GM12878 (cell line): ENCODE measurements at regions not wholly inside any gene's neighbourhood (a gene's known extent, or its start where the extent isn't known, plus 50 kb on each side); places are given as distances from the start of the nearest gene placed in this dataset.

Experiments used
- BMI1 ChIP-seq: fragments of 450-650 bp; IDR thresholded peaks from 2 replicates; pipeline ENCODE4 v1.6.1; 2016; ENCODE audit warnings: mild to moderate bottlenecking, moderate library complexity, borderline replicate concordance
- E2F8 ChIP-seq: fragments of 450-650 bp; IDR thresholded peaks from 2 replicates; pipeline ENCODE4 v1.6.1; 2018; ENCODE audit warnings: mild to moderate bottlenecking, low read depth, moderate library complexity; ENCODE audit not compliant: partially characterized antibody
- HCFC1 ChIP-seq: fragments of 150-350 bp; IDR thresholded peaks from 2 replicates; pipeline ENCODE4 v1.6.1; 2014; ENCODE audit warnings: low read length
- HSF1 ChIP-seq: fragments of 150-350 bp; IDR thresholded peaks from 2 replicates; pipeline ENCODE4 v1.6.1; 2014; ENCODE audit warnings: mild to moderate bottlenecking, low read depth, low read length
- IKZF2 ChIP-seq, 2 experiments: fragments of 450-650 bp; IDR thresholded peaks; 2 replicates each; pipeline ENCODE4 v1.6.1; 2017; ENCODE audit warnings: mild to moderate bottlenecking in 2 of 2, moderate library complexity in 2 of 2
- MTA3 ChIP-seq: IDR thresholded peaks from 2 replicates; pipeline ENCODE4 v1.6.1; 2012; ENCODE audit warnings: low read length, inconsistent platforms, borderline replicate concordance
- MYC ChIP-seq: IDR thresholded peaks from 2 replicates; pipeline ENCODE4 v1.6.1; 2011; ENCODE audit warnings: mild to moderate bottlenecking, low read length, moderate library complexity, inconsistent platforms; ENCODE audit not compliant: insufficient read depth, insufficient replicate concordance, insufficient read length, severe bottlenecking
- NFIC ChIP-seq: IDR thresholded peaks from 2 replicates; pipeline ENCODE4 v1.6.1; 2012; ENCODE audit warnings: low read depth, mild to moderate bottlenecking, inconsistent platforms, low read length, moderate library complexity
- NR2C2 ChIP-seq: IDR thresholded peaks from 2 replicates; pipeline ENCODE4 v1.6.1; 2011; ENCODE audit warnings: borderline replicate concordance, low read depth; ENCODE audit not compliant: control insufficient read depth, insufficient read length
- RB1 ChIP-seq: fragments of 450-650 bp; formaldehyde crosslinking; IDR thresholded peaks from 2 replicates; pipeline ENCODE4 v1.6.1; 2017; ENCODE audit warnings: mild to moderate bottlenecking, borderline replicate concordance
- SREBF2 ChIP-seq: IDR thresholded peaks from 2 replicates; pipeline ENCODE4 v1.6.1; 2012; ENCODE audit warnings: mild to moderate bottlenecking, low read length
- SUZ12 ChIP-seq: fragments of 200-600 bp; sonication (generic); IDR thresholded peaks from one replicate; pipeline ENCODE4 v1.6.1; 2018; ENCODE audit warnings: antibody characterized with exemption, mild to moderate bottlenecking; ENCODE audit not compliant: unreplicated experiment
- TCF7 ChIP-seq: IDR thresholded peaks from 2 replicates; pipeline ENCODE4 v1.6.1; 2014; ENCODE audit warnings: antibody characterized with exemption, borderline replicate concordance
- YBX1 ChIP-seq: fragments of 450-650 bp; IDR thresholded peaks from 2 replicates; pipeline ENCODE4 v1.6.1; 2016; ENCODE audit warnings: antibody characterized with exemption
- ZBED1 ChIP-seq: IDR thresholded peaks from 2 replicates; pipeline ENCODE4 v1.6.1; 2016; ENCODE audit warnings: borderline replicate concordance

- TF ChIP-seq E2F8 (no peak), RB1 (no peak), BMI1 (no peak), NFIC (no peak), TCF7 (no peak), HCFC1 (no peak), HSF1 (no peak), IKZF2 (IDR thresholded peaks at IDR 0.05) (no peak), NR2C2 (no peak), ZBED1 (no peak), YBX1 (no peak), SREBF2 (no peak), SUZ12 (no peak), MYC (no peak), MTA3 (no peak)
These were observed 64.2 kb downstream of the IRF2BP2 start (continued) for GRCh38 chr1:234545517-234546386.
